Daoy (cell line): ENCODE measurements at regions not wholly inside any gene's neighbourhood (a gene's known extent, or its start where the extent isn't known, plus 50 kb on each side); places are given as distances from the start of the nearest gene placed in this dataset.

Experiments
- DNase-seq: peaks from one replicate; pipeline ENCODE4 v3.0.0-alpha.2; 2015; ENCODE audit warnings: low read depth

- DNase-seq, result no peak
These were observed 57.3 kb upstream of the CBLN2 start for GRCh38 chr18:72601481-72601880.
